ENCODE measurements at regions not wholly inside any gene's neighbourhood (a gene's known extent, or its start where the extent isn't known, plus 50 kb on each side); places are given as distances from the start of the nearest gene placed in this dataset.
"Not testable (repeated sequence)": the region's sequence is repeated elsewhere in the genome, so short reads cannot be mapped to it uniquely, and the experiment has no call there.

- in situ Hi-C loops (cut with HindIII; ENCODE audit: low sequenced_read_pairs) = no loop called here
These were observed 503.0 kb downstream of the NTRK3 start for GRCh38 chr15:87753539-87753938.

- in situ Hi-C loops (cut with HindIII; ENCODE audit: low sequenced_read_pairs) = no loop called here
These were observed 504.1 kb downstream of the NTRK3 start for GRCh38 chr15:87752250-87752951.

GRCh38 chr15:87748483-87748882, 508.1 kb downstream of the NTRK3 start:
- in situ Hi-C loops (cut with HindIII; ENCODE audit: low sequenced_read_pairs) = no loop called here

- in situ Hi-C loops (cut with HindIII; ENCODE audit: low sequenced_read_pairs) = no loop called here
These were observed 509.5 kb downstream of the NTRK3 start for GRCh38 chr15:87747087-87747486.

GRCh38 chr15:87746333-87746732, 510.2 kb downstream of the NTRK3 start:
- in situ Hi-C loops (cut with HindIII; ENCODE audit: low sequenced_read_pairs) = no loop called here

- in situ Hi-C loops (cut with HindIII; ENCODE audit: low sequenced_read_pairs) = no loop called here
These were observed 511.7 kb downstream of the NTRK3 start for GRCh38 chr15:87744815-87745214.

- in situ Hi-C loops (cut with HindIII; ENCODE audit: low sequenced_read_pairs) = no loop called here
These were observed 513.0 kb downstream of the NTRK3 start for GRCh38 chr15:87743562-87743961.

GRCh38 chr15:87741350-87741749, 515.2 kb downstream of the NTRK3 start:
- in situ Hi-C loops (cut with HindIII; ENCODE audit: low sequenced_read_pairs) = no loop called here

- in situ Hi-C loops (cut with HindIII; ENCODE audit: low sequenced_read_pairs) = no loop called here
These were observed 515.7 kb downstream of the NTRK3 start for GRCh38 chr15:87740655-87741344.

GRCh38 chr15:87739866-87740265, 516.7 kb downstream of the NTRK3 start:
- in situ Hi-C loops (cut with HindIII; ENCODE audit: low sequenced_read_pairs) = no loop called here

- in situ Hi-C loops (cut with HindIII; ENCODE audit: low sequenced_read_pairs) = no loop called here
These were observed 517.5 kb downstream of the NTRK3 start for GRCh38 chr15:87739081-87739480.

GRCh38 chr15:87737460-87737859, 519.1 kb downstream of the NTRK3 start:
- in situ Hi-C loops (cut with HindIII; ENCODE audit: low sequenced_read_pairs) = not testable (repeated sequence)

- in situ Hi-C loops (cut with HindIII; ENCODE audit: low sequenced_read_pairs) = no loop called here
These were observed 519.6 kb downstream of the NTRK3 start for GRCh38 chr15:87736891-87737389.

GRCh38 chr15:87736401-87736800, 520.1 kb downstream of the NTRK3 start:
- in situ Hi-C loops (cut with HindIII; ENCODE audit: low sequenced_read_pairs) = no loop called here

GRCh38 chr15:87735522-87735921, 521.0 kb downstream of the NTRK3 start:
- in situ Hi-C loops (cut with HindIII; ENCODE audit: low sequenced_read_pairs) = no loop called here

GRCh38 chr15:87734571-87735373, 521.8 kb downstream of the NTRK3 start:
- in situ Hi-C loops (cut with HindIII; ENCODE audit: low sequenced_read_pairs) = no loop called here

GRCh38 chr15:87733977-87734376, 522.6 kb downstream of the NTRK3 start:
- in situ Hi-C loops (cut with HindIII; ENCODE audit: low sequenced_read_pairs) = no loop called here

GRCh38 chr15:87733541-87733941, 523.0 kb downstream of the NTRK3 start:
- in situ Hi-C loops (cut with HindIII; ENCODE audit: low sequenced_read_pairs) = no loop called here

- in situ Hi-C loops (cut with HindIII; ENCODE audit: low sequenced_read_pairs) = no loop called here
These were observed 523.6 kb downstream of the NTRK3 start for GRCh38 chr15:87732976-87733375.

- in situ Hi-C loops (cut with HindIII; ENCODE audit: low sequenced_read_pairs) = no loop called here
These were observed 524.9 kb downstream of the NTRK3 start for GRCh38 chr15:87731630-87732029.

- in situ Hi-C loops (cut with HindIII; ENCODE audit: low sequenced_read_pairs) = no loop called here
These were observed 525.8 kb downstream of the NTRK3 start for GRCh38 chr15:87730706-87731105.

- in situ Hi-C loops (cut with HindIII; ENCODE audit: low sequenced_read_pairs) = no loop called here
These were observed 527.5 kb downstream of the NTRK3 start for GRCh38 chr15:87728998-87729397.

Data from endothelial cell of hepatic sinusoid (primary cell).